ENCODE measurements at regions not wholly inside any gene's neighbourhood (a gene's known extent, or its start where the extent isn't known, plus 50 kb on each side); places are given as distances from the start of the nearest gene placed in this dataset.
"Not testable (repeated sequence)": the region's sequence is repeated elsewhere in the genome, so short reads cannot be mapped to it uniquely, and the experiment has no call there.

DNA sequence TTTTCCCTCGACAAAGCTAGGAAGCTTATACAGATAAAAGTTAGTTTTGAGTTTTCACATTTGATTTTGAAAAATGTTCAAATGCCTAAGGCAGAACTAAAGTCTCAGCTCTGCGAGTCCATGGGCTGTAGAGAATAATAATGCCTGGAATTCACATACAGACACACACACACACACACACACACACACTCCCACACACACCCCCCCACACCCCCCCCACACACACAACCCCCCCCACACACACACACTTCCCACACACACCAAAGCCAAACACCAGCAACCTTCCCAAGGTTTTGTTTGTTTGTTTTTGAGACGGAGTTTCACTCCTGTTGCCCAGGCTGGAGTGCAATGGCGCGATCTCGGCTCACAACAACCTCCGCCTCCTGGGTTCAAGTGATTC is 62.8 kb upstream of the EIF5 start:
- DNase-seq = no peak

DNA sequence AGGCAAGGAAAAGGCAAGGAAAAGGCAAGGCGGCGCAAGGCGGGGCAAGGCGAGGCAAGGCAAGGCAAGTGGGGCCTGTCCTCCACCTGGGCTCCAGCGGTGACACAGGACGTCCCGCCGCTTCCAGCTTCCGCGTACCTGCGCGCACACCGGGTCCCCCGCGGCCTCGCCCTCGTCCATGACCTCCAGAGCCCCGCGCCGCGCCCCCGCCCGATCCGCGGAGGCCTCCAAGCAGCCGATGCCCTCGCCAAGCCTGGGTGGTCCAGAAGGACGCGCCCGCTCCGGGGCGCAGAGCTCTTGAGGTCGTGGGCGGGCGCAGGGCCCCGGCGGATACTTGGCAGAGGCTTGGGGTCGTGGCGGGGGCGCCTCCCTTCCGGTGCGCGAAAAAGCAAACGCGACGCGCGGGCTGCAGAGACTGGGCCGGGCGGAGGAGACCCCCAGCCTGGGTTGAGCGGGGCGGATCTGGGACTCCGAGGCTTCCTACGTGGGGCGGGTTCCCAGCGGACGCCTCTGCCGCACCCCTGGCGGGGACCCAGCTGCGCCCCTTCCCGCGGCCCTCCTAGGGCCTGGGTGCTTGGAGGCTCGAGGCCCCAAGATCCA is 60.8 kb upstream of the EIF5 start:
- no peak for DNase-seq

DNA sequence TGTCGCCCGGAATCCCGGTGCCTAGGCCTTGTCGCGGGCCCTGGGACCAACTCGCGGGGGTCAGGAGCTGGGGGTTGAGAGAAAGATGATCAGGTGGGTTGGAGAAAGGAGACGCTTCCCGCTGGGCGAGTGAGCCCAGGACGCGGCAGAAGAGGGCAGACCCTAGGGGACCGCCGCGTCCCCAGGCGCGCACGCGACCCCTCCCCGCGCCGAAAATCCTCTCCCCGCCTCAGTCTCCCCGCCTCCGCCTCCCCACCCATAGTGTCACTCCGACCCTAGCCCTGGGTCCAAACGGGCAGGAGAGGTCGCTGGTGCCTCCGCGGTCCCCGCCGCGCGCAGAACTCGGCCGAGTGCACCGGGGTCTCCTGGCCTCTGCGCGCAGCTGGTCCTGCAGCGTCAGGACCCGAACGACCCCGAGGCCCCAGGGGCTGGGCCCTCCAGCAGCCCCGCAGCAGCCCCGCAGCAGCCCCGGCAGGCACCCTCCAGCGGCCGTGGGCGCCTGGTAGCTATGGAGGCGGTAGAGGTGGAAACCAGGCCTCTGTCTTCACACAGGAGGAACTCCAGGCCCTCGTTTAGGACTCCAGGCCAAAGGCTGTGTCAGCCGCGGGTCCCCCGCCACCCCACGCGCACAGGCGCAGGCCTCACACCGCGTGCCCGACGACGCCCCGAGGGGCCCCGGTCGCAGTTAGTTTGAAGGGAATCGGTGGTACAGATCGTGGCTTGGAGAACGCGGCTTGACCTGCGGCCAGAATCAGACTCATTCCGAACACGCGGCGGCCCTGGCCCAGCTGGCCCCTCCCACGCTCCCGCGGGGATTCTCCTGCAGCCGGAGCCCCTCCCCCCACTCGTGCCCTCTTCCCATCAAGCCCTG is 60.1 kb upstream of the EIF5 start:
- DNase-seq = no peak

DNA sequence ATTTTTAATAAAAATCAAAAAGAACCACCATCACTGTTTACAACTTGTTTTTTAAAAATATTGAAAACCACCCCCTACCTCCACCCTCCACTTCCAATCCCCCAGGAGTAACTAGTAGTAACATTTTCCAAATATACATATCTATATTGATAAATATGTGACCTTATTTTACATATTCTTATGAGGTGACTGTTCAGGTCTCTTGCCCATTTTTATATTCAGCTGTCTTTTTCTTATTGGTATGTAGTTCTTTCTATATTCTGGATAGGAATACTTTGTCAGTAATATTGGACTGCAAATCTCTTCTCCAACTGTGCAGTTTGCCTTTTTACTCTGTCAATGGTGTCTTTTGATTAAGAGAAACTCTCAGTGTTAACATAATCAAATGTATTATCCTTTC is 59.0 kb upstream of the EIF5 start:
- DNase-seq = no peak

DNA sequence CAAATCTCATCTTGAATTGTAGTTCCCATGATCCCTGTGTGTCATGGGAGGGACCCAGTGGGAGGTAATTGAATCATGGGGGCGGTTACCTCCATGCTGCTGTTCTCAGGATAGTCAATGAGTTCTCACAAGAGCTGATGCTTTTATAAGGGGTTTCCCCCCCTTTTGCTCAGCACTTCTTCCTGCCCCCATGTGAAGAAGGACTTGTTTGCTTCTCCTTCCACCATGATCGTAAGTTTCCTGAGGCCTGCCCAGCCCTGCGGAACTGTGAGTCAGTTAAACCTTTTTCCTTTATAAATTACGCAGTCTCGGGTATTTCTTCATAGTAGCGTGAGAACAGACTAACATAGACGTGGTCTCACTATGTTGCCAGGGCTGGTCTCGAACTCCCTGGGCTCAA is 56.1 kb upstream of the EIF5 start:
- no peak for DNase-seq

DNA sequence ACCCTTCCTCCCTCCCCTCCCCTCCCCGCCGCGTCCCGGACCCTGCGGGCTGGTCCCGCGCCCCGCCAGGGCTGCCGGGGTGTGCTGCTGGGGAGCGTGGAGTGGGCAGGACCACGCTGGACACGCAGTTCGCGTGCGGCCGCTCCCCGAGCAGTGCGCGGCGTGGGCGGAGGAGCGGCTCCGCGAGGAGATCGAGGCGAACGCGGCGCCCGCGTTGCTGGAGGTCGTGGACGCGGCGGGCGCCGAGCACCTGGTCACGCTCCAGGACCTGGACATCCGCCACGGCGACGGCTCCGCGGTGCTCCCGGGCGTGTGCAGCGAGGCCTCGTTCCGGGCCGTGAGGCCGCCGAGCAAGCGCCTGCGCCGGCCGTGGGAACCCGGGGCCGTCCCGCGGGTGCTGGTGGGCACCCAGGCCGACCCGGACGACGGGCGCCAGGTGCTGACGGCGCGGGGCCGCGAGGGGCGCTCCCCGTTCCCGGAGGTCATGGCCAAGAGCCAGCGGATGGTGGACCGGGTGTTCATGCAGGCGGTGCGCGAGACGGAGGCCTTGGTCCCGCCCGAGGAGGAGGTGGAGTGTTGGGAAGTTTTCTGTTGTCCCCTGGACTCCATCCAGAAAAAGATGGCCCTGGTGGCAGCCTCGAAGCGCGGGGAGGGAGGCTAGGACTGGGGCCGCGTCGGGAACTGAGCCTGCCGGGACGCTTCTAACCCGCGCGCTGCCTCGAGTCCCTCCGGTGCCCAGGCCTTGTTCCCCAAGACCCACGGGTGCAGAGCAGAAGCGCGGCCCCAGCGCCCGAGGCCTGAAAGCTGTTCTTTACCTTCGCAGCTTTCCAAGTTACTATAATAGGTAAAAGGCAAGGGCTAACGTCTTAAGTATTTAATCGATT is 54.7 kb upstream of the EIF5 start:
- no peak for DNase-seq

DNA sequence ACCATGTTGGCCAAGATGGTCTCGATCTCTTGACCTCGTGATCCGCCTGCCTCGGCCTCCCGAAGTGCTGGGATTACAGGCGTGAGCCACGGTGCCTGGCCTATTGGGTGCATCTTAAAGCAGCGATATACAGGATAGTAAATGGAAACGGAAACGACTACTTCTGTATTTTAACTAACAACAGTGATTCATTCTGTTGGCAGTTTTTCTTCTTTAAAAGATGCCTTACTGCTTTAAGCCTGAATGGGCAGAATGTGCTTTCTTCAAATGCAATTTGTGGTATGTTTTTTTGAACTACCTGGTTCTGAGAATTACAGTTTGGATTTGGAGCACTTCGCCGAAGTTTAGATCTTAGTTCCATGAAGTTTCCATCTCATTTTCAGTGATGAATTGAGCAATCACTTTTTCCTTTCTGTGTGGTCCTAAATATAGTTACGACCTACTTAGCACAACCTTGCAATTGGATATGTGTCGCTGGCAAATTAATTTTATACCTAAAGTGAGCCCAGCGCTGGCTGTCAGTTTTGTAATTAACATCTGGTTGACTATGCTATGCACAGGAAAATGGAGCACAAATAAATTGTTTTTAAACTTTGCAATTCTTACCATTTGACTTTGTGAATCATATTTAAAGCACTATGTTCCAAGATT is 53.6 kb upstream of the EIF5 start:
- no peak for DNase-seq

DNA sequence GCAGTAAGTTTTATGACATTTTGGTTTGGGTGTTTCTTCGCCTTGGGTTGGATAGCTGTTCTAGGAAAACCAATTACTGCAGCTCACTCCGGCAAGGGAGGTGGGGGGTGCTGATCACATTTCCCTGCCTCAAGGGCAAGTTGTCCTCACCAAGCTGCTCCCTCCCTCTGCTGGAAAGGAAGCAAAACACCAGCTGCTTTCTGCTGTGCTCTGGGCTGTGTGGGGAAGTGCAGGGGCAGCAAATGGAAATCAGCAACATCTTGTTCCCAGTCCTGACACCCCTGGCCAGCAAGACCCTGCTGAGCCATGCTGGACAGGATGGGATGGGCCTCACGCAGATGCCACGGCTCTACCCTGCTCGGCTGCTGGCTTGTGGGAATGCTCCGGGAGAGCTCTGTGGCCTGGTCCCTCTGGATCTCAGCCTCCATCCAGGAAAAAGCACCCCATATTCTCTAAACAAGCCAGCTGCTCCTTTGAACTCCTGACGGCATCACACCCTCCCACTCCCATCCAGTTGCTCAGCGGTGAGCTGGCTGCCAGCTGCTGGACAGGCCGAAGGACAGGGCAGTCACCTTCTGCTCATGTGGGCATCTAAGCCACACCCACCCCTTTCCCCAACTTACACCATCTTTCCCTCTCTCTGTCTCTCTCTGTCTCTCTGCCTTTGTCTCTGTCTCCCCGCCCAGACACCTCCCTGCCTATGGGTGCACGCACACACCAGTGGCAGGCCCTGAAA is 52.4 kb upstream of the EIF5 start:
- DNase-seq = peak; percentile 86

DNA sequence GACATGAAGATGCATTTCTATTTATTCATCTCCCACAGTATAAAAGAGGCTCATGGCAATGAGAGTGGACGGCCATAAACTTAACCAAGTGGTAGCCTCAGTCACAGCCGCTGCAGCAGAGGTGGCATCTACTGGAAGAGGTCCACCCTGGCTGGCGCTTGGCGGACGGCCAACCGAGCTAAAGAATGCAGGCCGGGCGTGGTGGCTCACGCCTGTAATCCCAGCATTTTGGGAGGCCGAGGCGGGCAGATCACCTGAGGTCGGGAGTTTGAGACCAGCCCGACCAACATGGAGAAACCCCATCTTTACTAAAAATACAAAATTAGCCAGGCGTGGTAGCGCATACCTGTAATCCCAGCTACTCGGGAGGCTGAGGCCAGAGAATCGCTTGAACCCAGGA is 51.7 kb upstream of the EIF5 start:
- not testable (repeated sequence) for DNase-seq

DNA sequence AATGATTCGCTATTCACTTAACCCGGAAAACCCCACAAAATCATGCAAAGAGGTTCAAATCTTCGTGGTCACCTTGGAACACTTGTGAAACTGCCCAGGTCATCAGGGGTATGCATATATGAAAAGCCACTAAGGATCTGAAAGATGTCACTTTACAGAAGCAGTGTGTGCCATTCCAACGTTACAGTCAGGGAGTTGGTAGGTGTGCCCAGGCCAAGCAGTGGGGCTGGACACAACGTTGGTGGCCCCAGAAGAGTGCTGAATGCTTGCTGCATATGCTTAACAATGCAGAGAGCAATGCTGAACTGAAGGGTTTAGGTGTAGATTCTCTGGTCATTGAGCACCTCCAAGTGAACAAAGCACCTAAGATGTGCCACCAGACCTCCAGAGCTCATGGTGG is 51.1 kb upstream of the EIF5 start:
- no peak for DNase-seq

DNA sequence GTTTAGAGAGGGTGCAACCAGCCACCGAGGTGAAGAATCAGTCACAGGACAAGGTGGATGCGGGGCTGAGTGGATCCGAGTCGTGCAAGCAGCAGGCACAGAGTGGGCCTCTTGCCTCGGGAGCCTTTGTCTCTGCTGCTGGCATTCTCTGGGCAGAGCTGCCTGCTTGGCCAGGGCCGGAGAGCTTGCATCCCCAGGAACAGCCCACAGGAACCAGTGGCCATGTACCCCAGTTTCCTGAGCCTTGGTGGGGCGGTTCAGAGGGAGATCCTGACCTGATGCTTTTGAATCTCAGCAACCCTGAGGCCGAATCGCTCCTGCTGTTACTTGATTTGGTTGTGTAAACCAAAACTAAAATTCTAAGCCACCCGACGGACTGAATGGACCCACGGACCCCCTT is 50.1 kb upstream of the EIF5 start:
- DNase-seq = no peak
